ENCODE measurements at regions not wholly inside any gene's neighbourhood (a gene's known extent, or its start where the extent isn't known, plus 50 kb on each side); places are given as distances from the start of the nearest gene placed in this dataset.

- Histone ChIP-seq H3K27me3 (ENCODE audit: control insufficient read depth, insufficient read depth, low read length) (no peaks in the 10 kb centered on the region), H3K27ac (ENCODE audit: low read depth in 2 of 2, low read length in 2 of 2) (no peak overlapping the region), H3K9me3 (ENCODE audit: control insufficient read depth in 2 of 3, insufficient read depth in 1 of 3, low read length in 3 of 3) (no peaks in the 10 kb centered on the region), H3K4me1 (ENCODE audit: control insufficient read depth in 2 of 3, insufficient read depth in 2 of 3, low read depth in 1 of 3, low read length in 3 of 3) (no peaks in the 10 kb centered on the region), H3K9ac (ENCODE audit: low read length in 3 of 3) (no peak overlapping the region), H3K36me3 (ENCODE audit: control insufficient read depth in 2 of 3, insufficient read depth in 3 of 3, low read length in 3 of 3) (no peaks in the 10 kb centered on the region), H3K4me3 (ENCODE audit: low read length in 3 of 3) (no peak overlapping the region)
- no peak for FAIRE-seq
- intact Hi-C loops (cut with DNase I) = no loop called here
- DNase-seq = no peak
- TF ChIP-seq CTCF (IDR thresholded peaks at IDR 0.05; ENCODE audit: borderline replicate concordance, extremely low read depth, insufficient read depth) = no peak
Observed at GRCh38 chr18:70559446-70559845, 270.6 kb downstream of the SOCS6 start.

DNA sequence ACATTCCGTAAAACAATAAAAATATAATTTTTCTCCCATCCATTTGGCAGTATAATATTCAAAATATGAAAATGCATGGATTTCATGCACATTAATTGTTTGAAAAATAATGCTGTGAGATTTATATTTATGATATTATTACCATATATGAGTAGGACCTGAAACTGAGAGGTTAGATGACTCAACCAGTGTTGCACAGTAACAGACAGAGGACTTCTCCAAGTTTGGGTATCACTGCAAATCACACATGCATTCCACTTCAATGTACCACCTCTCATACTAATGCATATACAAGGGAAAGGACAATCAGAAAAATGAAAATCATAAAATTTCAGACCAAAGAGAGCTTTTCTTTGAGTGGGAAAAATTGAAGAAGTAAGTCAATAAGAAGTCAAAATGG lies 269.5 kb downstream of the SOCS6 start:
- DNase-seq = no peak
- no peak for TF ChIP-seq CTCF (IDR thresholded peaks at IDR 0.05; ENCODE audit: borderline replicate concordance, extremely low read depth, insufficient read depth)
- intact Hi-C loops (cut with DNase I) = no loop called here
- no peak for FAIRE-seq
- H3K36me3 ChIP-seq (ENCODE audit: control insufficient read depth in 2 of 3, insufficient read depth in 3 of 3, low read length in 3 of 3) = no peaks in the 10 kb centered on the region
- no peaks in the 10 kb centered on the region for H3K27me3 ChIP-seq (ENCODE audit: control insufficient read depth, insufficient read depth, low read length)
- H3K4me3 ChIP-seq (ENCODE audit: low read length in 3 of 3) = no peak overlapping the region
- no peak overlapping the region for H3K9ac ChIP-seq (ENCODE audit: low read length in 3 of 3)
- no peaks in the 10 kb centered on the region for H3K9me3 ChIP-seq (ENCODE audit: control insufficient read depth in 2 of 3, insufficient read depth in 1 of 3, low read length in 3 of 3)
- no peaks in the 10 kb centered on the region for H3K4me1 ChIP-seq (ENCODE audit: control insufficient read depth in 2 of 3, insufficient read depth in 2 of 3, low read depth in 1 of 3, low read length in 3 of 3)
- H3K27ac ChIP-seq (ENCODE audit: low read depth in 2 of 2, low read length in 2 of 2) = no peak overlapping the region

DNA sequence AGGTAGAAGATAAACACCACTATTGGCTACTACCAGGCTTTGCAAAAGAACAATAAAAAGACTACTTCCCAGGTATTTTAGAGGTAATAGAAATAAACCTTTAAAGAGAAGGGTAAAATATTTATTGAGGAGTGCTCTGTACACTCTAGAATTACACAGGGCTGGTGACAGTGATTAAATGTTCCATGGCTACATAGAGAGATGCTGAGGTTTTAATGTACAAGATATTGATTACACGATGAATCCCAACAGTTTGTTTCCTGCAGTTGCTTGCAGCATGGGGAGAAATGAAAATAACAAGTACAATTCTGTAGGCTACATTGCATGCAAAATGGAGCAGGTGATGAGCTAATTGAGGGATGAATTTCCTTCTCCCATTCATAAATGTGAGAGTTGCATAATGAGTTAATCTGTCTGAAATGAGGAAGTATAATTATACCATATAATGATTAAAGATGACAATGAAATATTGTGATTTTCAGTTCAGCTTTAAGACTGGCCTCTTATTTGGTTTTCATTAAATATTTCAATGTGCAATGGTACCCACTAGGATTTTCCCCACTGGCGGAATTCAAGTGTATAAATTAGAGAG lies 266.1 kb downstream of the SOCS6 start:
- Histone ChIP-seq H3K9me3 (ENCODE audit: control insufficient read depth in 2 of 3, insufficient read depth in 1 of 3, low read length in 3 of 3) (no peaks in the 10 kb centered on the region), H3K27me3 (ENCODE audit: control insufficient read depth, insufficient read depth, low read length) (no peaks in the 10 kb centered on the region), H3K27ac (ENCODE audit: low read depth in 2 of 2, low read length in 2 of 2) (no peak overlapping the region), H3K4me1 (ENCODE audit: control insufficient read depth in 2 of 3, insufficient read depth in 2 of 3, low read depth in 1 of 3, low read length in 3 of 3) (no peaks in the 10 kb centered on the region), H3K9ac (ENCODE audit: low read length in 3 of 3) (no peak overlapping the region), H3K36me3 (ENCODE audit: control insufficient read depth in 2 of 3, insufficient read depth in 3 of 3, low read length in 3 of 3) (no peaks in the 10 kb centered on the region), H3K4me3 (ENCODE audit: low read length in 3 of 3) (no peak overlapping the region)
- TF ChIP-seq CTCF (IDR thresholded peaks at IDR 0.05; ENCODE audit: borderline replicate concordance, extremely low read depth, insufficient read depth) = no peak
- DNase-seq (no peak), FAIRE-seq (no peak)
- intact Hi-C loops (cut with DNase I) = no loop called here

DNA sequence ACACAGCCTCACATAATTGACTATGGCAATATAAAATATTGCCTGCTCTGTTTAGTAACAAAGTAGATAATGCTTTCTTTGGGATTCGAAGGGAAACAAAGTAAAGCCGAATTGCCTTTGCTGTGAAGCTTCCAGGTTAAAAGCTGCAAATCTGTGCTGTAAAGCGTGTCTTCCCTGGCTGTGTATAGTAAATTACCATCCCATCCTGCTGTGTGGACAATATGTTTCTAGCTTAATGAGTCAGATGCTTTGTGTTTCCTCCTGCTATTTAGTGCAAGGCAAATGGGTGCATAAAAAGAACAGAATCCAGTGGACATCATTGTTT lies 265.1 kb downstream of the SOCS6 start:
- Histone ChIP-seq H3K27me3 (ENCODE audit: control insufficient read depth, insufficient read depth, low read length) (no peaks in the 10 kb centered on the region), H3K4me1 (ENCODE audit: control insufficient read depth in 2 of 3, insufficient read depth in 2 of 3, low read depth in 1 of 3, low read length in 3 of 3) (no peaks in the 10 kb centered on the region), H3K27ac (ENCODE audit: low read depth in 2 of 2, low read length in 2 of 2) (no peak overlapping the region), H3K9me3 (ENCODE audit: control insufficient read depth in 2 of 3, insufficient read depth in 1 of 3, low read length in 3 of 3) (no peaks in the 10 kb centered on the region), H3K36me3 (ENCODE audit: control insufficient read depth in 2 of 3, insufficient read depth in 3 of 3, low read length in 3 of 3) (no peaks in the 10 kb centered on the region), H3K9ac (ENCODE audit: low read length in 3 of 3) (no peak overlapping the region), H3K4me3 (ENCODE audit: low read length in 3 of 3) (no peak overlapping the region)
- no peak for TF ChIP-seq CTCF (IDR thresholded peaks at IDR 0.05; ENCODE audit: borderline replicate concordance, extremely low read depth, insufficient read depth)
- no peak for DNase-seq
- intact Hi-C loops (cut with DNase I) = no loop called here
- no peak for FAIRE-seq
